Progenitor cell of endocrine pancreas (in vitro differentiated cells): ENCODE measurements at regions not wholly inside any gene's neighbourhood (a gene's known extent, or its start where the extent isn't known, plus 50 kb on each side); places are given as distances from the start of the nearest gene placed in this dataset.
"Not testable (repeated sequence)": the region's sequence is repeated elsewhere in the genome, so short reads cannot be mapped to it uniquely, and the experiment has no call there.

Experiments used
- DNase-seq: peaks from one replicate; pipeline ENCODE4 v3.0.0; 2021; ENCODE audit warnings: low spot score; ENCODE audit not compliant: unreplicated experiment
- H3K27ac Mint-ChIP-seq: 2 replicates; pipeline ENCODE4 v1.8.0; 2021; ENCODE audit warnings: mild to moderate bottlenecking, moderate library complexity, mixed read lengths
- H3K27me3 Mint-ChIP-seq: 2 replicates; pipeline ENCODE4 v1.8.0; 2021; ENCODE audit warnings: mixed read lengths
- H3K36me3 Mint-ChIP-seq: 2 replicates; pipeline ENCODE4 v1.8.0; 2022; ENCODE audit warnings: mixed read lengths; ENCODE audit not compliant: insufficient read depth
- H3K4me1 Mint-ChIP-seq: 2 replicates; pipeline ENCODE4 v1.8.0; 2021; ENCODE audit warnings: low read depth, mixed read lengths
- H3K4me3 Mint-ChIP-seq: 2 replicates; pipeline ENCODE4 v1.8.0; 2021; ENCODE audit warnings: low read depth, mild to moderate bottlenecking, moderate library complexity, mixed read lengths
- H3K9me3 Mint-ChIP-seq: 2 replicates; pipeline ENCODE4 v1.8.0; 2021; ENCODE audit warnings: low read depth, mixed read lengths
- TF ChIP-seq, protein P1 (sequence below): fragments of 200-600 bp; sonication (generic); IDR thresholded peaks from one replicate; pipeline ENCODE4 v1.5.0; 2021; ENCODE audit warnings: antibody characterized with exemption, mild to moderate bottlenecking; ENCODE audit not compliant: unreplicated experiment

DNA sequence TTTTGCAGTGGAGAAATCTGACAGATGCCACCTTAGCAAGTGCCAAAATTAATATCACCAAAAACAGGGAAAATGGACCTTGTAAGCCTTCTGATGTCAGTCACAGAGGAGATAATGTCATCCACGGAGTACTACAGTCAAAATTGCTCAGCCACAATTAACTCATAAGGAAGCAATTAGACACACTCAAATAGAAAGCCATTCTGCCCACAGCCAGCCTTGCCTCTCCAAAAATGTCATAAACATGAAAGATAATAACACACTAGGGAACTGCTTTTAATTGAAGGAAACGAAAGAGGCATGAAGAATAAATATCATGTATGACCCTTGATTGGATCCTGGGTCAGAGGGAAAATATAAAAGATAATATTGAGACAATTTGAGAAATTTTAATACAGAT, 505.6 kb upstream of the API5 start:
- H3K27me3 Mint-ChIP-seq = no peaks in the 10 kb centered on the region
- H3K9me3 Mint-ChIP-seq = peaks cover 8% of the 10 kb centered on the region
- H3K4me3 Mint-ChIP-seq = no peak overlapping the region
- no peaks in the 10 kb centered on the region for H3K4me1 Mint-ChIP-seq
- no peaks in the 10 kb centered on the region for H3K36me3 Mint-ChIP-seq
- DNase-seq = no peak
- TF ChIP-seq, protein P1, sequence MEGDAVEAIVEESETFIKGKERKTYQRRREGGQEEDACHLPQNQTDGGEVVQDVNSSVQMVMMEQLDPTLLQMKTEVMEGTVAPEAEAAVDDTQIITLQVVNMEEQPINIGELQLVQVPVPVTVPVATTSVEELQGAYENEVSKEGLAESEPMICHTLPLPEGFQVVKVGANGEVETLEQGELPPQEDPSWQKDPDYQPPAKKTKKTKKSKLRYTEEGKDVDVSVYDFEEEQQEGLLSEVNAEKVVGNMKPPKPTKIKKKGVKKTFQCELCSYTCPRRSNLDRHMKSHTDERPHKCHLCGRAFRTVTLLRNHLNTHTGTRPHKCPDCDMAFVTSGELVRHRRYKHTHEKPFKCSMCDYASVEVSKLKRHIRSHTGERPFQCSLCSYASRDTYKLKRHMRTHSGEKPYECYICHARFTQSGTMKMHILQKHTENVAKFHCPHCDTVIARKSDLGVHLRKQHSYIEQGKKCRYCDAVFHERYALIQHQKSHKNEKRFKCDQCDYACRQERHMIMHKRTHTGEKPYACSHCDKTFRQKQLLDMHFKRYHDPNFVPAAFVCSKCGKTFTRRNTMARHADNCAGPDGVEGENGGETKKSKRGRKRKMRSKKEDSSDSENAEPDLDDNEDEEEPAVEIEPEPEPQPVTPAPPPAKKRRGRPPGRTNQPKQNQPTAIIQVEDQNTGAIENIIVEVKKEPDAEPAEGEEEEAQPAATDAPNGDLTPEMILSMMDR = no peak
- H3K27ac Mint-ChIP-seq = no peak overlapping the region

- Mint-ChIP-seq H3K4me3 (no peak overlapping the region), H3K27me3 (no peaks in the 10 kb centered on the region), H3K4me1 (no peaks in the 10 kb centered on the region), H3K9me3 (peaks cover 7% of the 10 kb centered on the region), H3K27ac (no peak overlapping the region), H3K36me3 (no peaks in the 10 kb centered on the region)
- DNase-seq = no peak
- TF ChIP-seq, protein P1 = no peak
These were observed 499.4 kb upstream of the API5 start for GRCh38 chr11:42812361-42812760.

DNA sequence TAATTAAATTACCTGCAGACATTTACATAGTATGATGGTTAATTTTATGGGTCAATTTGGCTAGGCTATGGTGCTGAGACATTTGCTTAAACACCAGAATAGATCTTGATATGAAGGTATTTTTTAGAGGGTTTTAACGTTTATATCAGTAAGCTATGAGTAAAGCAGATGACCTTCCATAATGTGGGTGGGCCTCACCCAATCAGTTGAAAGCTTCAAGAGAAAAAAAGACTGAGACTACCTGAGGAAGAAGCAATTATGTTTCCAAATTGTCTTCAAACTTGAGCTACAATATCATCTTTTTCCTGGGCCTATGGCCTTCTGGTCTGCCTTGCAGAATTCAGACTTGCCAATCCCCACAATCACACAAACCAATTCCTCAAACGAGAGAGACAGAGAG, 498.8 kb upstream of the API5 start:
- no peak for DNase-seq
- H3K27ac Mint-ChIP-seq = no peak overlapping the region
- H3K9me3 Mint-ChIP-seq = peaks cover 7% of the 10 kb centered on the region
- no peaks in the 10 kb centered on the region for H3K4me1 Mint-ChIP-seq
- no peaks in the 10 kb centered on the region for H3K27me3 Mint-ChIP-seq
- H3K36me3 Mint-ChIP-seq = no peaks in the 10 kb centered on the region
- TF ChIP-seq, protein P1 = no peak
- no peak overlapping the region for H3K4me3 Mint-ChIP-seq

DNA sequence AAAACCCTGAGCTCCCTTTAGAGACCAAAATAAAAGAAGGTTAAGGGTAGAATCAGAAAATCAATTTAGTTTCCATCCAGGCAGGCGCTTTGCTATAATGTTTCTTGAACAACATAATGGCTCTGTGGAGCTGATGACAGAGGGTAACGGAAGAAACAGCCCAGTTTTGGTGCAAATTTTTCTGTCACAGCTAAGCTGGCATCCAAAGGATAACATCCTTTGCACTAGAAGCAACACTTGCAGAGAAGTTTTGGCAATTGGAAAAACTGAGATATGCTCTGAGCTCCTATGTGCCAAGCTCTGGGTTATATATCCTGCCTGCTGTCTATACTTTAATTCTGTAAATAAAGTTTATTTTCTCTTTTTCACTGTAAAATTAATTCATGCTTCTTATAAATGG, 495.3 kb upstream of the API5 start:
- no peak for DNase-seq
- H3K9me3 Mint-ChIP-seq = peaks cover under 1% of the 10 kb centered on the region
- no peaks in the 10 kb centered on the region for H3K27me3 Mint-ChIP-seq
- TF ChIP-seq, protein P1 = no peak
- no peaks in the 10 kb centered on the region for H3K4me1 Mint-ChIP-seq
- H3K4me3 Mint-ChIP-seq = no peak overlapping the region
- no peak overlapping the region for H3K27ac Mint-ChIP-seq
- H3K36me3 Mint-ChIP-seq = no peaks in the 10 kb centered on the region

DNA sequence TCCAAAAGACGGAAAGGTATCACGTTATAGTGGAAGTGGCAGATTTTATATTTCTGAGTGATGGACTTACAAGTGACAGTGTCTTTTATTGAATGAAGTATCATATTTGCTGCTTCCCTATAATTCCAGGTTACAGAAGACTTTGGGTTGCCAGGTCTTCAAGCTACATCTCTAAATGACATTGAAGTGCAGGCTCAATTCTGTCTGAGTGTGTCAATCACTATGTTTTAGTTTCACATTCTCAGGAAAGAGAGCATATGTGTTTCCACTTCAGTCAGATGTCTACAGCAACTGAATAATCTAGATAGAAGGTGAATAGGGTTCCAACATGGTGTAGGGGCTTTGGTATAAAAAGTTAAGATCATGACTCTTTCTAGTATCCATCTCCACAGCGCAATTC, 492.7 kb upstream of the API5 start:
- no peak overlapping the region for H3K27ac Mint-ChIP-seq
- no peak for DNase-seq
- H3K4me3 Mint-ChIP-seq = no peak overlapping the region
- TF ChIP-seq, protein P1 = no peak
- H3K9me3 Mint-ChIP-seq = no peaks in the 10 kb centered on the region
- peaks cover 10% of the 10 kb centered on the region for H3K4me1 Mint-ChIP-seq
- no peaks in the 10 kb centered on the region for H3K36me3 Mint-ChIP-seq
- no peaks in the 10 kb centered on the region for H3K27me3 Mint-ChIP-seq

DNA sequence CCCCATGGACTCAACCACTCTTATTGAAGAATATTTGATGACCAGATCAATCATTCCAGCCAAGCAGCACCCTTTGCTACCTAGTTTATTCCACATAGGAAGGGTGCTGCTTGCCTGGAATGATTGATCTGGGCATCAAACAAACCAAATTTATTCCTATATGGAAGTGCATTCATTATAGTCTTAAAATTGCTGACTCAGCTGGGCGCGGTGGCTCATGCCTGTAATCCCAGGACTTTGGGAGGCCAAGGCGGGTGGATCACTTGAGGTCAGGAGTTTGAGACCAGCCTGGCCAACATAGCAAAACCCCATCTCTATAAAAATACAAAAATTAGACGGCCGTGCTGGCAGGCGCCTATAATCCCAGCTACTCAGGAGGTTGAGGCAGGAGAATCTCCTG, 489.6 kb upstream of the API5 start:
- not testable (repeated sequence) for H3K36me3 Mint-ChIP-seq, DNase-seq, H3K27me3 Mint-ChIP-seq, H3K27ac Mint-ChIP-seq, H3K4me3 Mint-ChIP-seq, H3K9me3 Mint-ChIP-seq
- peaks cover 10% of the 10 kb centered on the region for H3K4me1 Mint-ChIP-seq
